WTC11 (cell line): ENCODE measurements at regions not wholly inside any gene's neighbourhood (a gene's known extent, or its start where the extent isn't known, plus 50 kb on each side); places are given as distances from the start of the nearest gene placed in this dataset.

Experiments used
- ARID4B ChIP-seq: sonication (generic); formaldehyde crosslinking; IDR thresholded peaks from 2 replicates; pipeline ENCODE4 v1.8.0; 2023; ENCODE audit warnings: missing genetic modification reagents, mild to moderate bottlenecking, borderline replicate concordance
- CTCF ChIP-seq: fragments of 200-600 bp; IDR thresholded peaks from 2 replicates; pipeline ENCODE4 v1.8.0; 2022; ENCODE audit warnings: antibody characterized with exemption
- IRF1 ChIP-seq: sonication (generic); formaldehyde crosslinking; IDR thresholded peaks from 2 replicates; pipeline ENCODE4 v1.8.0; 2023; ENCODE audit warnings: missing genetic modification reagents
- IRF2 ChIP-seq: sonication (generic); formaldehyde crosslinking; IDR thresholded peaks from 2 replicates; pipeline ENCODE4 v1.8.0; 2022; ENCODE audit warnings: low read depth, missing genetic modification reagents, borderline replicate concordance
- NFATC4 ChIP-seq: fragments of 250-450 bp; sonication (Bioruptor Pico); IDR thresholded peaks from 2 replicates; pipeline ENCODE4 v1.9.0; 2021; ENCODE audit warnings: mild to moderate bottlenecking
- NFYB ChIP-seq: sonication (generic); formaldehyde crosslinking; conservative IDR thresholded peaks from 2 replicates; pipeline ENCODE4 v1.8.0; 2022; ENCODE audit warnings: low read depth, missing genetic modification reagents
- NR1H2 ChIP-seq: sonication (generic); formaldehyde crosslinking; IDR thresholded peaks from 2 replicates; pipeline ENCODE4 v1.9.0; 2021; ENCODE audit warnings: mild to moderate bottlenecking, moderate library complexity, missing genetic modification reagents
- NR2C2 ChIP-seq: sonication (generic); formaldehyde crosslinking; IDR thresholded peaks from 2 replicates; pipeline ENCODE4 v1.8.0; 2022; ENCODE audit warnings: mild to moderate bottlenecking, missing genetic modification reagents
- PRDM15 ChIP-seq: sonication (generic); formaldehyde crosslinking; IDR thresholded peaks from 2 replicates; pipeline ENCODE4 v1.8.0; 2022; ENCODE audit warnings: missing genetic modification reagents
- PREB ChIP-seq: sonication (generic); formaldehyde crosslinking; IDR thresholded peaks from 2 replicates; pipeline ENCODE4 v1.8.1; 2022; ENCODE audit warnings: mild to moderate bottlenecking, missing genetic modification reagents, moderate library complexity, borderline replicate concordance
- ZBTB21 ChIP-seq: sonication (generic); formaldehyde crosslinking; IDR thresholded peaks from 2 replicates; pipeline ENCODE4 v1.8.1; 2023; ENCODE audit warnings: mild to moderate bottlenecking, missing genetic modification reagents, borderline replicate concordance
- TF ChIP-seq, protein P1 (sequence below): sonication (generic); formaldehyde crosslinking; IDR thresholded peaks from 2 replicates; pipeline ENCODE4 v1.8.1; 2022; ENCODE audit warnings: low read depth, mild to moderate bottlenecking, moderate library complexity, missing genetic modification reagents, borderline replicate concordance
- TF ChIP-seq, protein P2 (sequence below): sonication (generic); formaldehyde crosslinking; IDR thresholded peaks from 2 replicates; pipeline ENCODE4 v1.8.1; 2023; ENCODE audit warnings: mild to moderate bottlenecking, missing genetic modification reagents, moderate library complexity
- TF ChIP-seq, protein P3 (sequence below): sonication (generic); formaldehyde crosslinking; IDR thresholded peaks from 2 replicates; pipeline ENCODE4 v1.8.0; 2022; ENCODE audit warnings: mild to moderate bottlenecking, missing genetic modification reagents

GRCh38 chr2:134138115-134138514, 115.8 kb upstream of the MGAT5 start:
- TF ChIP-seq CTCF (no peak), ZBTB21 (CRISPR knock-in tag) (no peak), PRDM15 (CRISPR knock-in tag) (no peak), ARID4B (CRISPR knock-in tag) (no peak), NFYB (CRISPR knock-in tag) (no peak), NR2C2 (no peak), IRF1 (CRISPR knock-in tag) (no peak), IRF2 (no peak), NFATC4 (CRISPR knock-in tag) (no peak), PREB (CRISPR knock-in tag) (no peak), NR1H2 (CRISPR knock-in tag) (no peak)
- TF ChIP-seq, protein P1, sequence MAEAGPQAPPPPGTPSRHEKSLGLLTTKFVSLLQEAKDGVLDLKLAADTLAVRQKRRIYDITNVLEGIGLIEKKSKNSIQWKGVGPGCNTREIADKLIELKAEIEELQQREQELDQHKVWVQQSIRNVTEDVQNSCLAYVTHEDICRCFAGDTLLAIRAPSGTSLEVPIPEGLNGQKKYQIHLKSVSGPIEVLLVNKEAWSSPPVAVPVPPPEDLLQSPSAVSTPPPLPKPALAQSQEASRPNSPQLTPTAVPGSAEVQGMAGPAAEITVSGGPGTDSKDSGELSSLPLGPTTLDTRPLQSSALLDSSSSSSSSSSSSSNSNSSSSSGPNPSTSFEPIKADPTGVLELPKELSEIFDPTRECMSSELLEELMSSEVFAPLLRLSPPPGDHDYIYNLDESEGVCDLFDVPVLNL: no peak
- TF ChIP-seq, protein P2, sequence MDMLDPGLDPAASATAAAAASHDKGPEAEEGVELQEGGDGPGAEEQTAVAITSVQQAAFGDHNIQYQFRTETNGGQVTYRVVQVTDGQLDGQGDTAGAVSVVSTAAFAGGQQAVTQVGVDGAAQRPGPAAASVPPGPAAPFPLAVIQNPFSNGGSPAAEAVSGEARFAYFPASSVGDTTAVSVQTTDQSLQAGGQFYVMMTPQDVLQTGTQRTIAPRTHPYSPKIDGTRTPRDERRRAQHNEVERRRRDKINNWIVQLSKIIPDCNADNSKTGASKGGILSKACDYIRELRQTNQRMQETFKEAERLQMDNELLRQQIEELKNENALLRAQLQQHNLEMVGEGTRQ: no peak
- TF ChIP-seq, protein P3, sequence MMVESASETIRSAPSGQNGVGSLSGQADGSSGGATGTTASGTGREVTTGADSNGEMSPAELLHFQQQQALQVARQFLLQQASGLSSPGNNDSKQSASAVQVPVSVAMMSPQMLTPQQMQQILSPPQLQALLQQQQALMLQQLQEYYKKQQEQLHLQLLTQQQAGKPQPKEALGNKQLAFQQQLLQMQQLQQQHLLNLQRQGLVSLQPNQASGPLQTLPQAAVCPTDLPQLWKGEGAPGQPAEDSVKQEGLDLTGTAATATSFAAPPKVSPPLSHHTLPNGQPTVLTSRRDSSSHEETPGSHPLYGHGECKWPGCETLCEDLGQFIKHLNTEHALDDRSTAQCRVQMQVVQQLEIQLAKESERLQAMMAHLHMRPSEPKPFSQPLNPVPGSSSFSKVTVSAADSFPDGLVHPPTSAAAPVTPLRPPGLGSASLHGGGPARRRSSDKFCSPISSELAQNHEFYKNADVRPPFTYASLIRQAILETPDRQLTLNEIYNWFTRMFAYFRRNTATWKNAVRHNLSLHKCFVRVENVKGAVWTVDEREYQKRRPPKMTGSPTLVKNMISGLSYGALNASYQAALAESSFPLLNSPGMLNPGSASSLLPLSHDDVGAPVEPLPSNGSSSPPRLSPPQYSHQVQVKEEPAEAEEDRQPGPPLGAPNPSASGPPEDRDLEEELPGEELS (CRISPR knock-in tag): no peak
